Stimulated activated CD4-positive, alpha-beta T cell treated with anti-CD3 and anti-CD28 coated beads, Interleukin-15, amount 100 ng/mL, for 24 hours (primary cell): ENCODE measurements at regions not wholly inside any gene's neighbourhood (a gene's known extent, or its start where the extent isn't known, plus 50 kb on each side); places are given as distances from the start of the nearest gene placed in this dataset.
"Not testable (repeated sequence)": the region's sequence is repeated elsewhere in the genome, so short reads cannot be mapped to it uniquely, and the experiment has no call there.

Source experiments
- DNase-seq: peaks from one replicate; pipeline ENCODE4 v3.0.0-alpha.2; 2020

DNA sequence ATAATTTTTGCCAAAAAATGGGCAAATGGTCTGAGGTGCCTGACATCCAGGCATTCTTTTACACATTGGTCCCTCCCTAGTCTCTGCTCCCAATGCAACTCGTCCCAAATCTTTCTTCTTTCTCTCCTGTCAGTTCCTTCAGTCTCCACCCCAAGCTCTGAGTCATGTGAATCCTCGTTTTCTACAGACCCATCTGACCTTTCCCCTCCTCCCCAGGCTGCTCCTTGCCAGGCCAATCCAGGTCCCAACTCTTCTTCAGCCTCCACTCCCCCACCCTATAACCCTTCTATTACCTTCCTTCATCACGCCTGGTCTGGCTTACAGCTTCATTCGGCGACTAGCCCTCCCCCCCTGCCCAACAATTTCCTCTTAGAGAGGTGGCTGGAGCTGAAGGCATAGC lies 55.3 kb downstream of the BBS10 start:
- not testable (repeated sequence) for DNase-seq

DNA sequence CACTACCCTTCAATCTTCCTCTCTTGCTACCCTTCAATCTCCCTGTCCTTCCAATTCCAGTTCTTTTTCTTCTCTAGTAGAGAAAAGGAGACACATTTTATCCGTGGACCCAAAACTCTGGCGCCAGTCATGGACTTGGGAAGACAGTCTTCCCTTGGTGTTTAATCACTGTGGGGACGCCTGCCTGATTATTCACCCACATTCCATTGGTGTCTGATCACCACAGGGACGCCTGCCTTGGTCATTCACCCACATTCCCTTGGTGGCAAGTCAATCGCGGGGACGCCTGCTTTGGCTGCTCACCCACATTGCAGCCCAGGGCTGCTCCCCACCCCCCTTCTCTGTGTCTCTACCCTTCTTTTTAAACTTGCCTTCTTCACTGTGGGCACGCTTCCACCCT lies 55.9 kb downstream of the BBS10 start:
- not testable (repeated sequence) for DNase-seq

DNA sequence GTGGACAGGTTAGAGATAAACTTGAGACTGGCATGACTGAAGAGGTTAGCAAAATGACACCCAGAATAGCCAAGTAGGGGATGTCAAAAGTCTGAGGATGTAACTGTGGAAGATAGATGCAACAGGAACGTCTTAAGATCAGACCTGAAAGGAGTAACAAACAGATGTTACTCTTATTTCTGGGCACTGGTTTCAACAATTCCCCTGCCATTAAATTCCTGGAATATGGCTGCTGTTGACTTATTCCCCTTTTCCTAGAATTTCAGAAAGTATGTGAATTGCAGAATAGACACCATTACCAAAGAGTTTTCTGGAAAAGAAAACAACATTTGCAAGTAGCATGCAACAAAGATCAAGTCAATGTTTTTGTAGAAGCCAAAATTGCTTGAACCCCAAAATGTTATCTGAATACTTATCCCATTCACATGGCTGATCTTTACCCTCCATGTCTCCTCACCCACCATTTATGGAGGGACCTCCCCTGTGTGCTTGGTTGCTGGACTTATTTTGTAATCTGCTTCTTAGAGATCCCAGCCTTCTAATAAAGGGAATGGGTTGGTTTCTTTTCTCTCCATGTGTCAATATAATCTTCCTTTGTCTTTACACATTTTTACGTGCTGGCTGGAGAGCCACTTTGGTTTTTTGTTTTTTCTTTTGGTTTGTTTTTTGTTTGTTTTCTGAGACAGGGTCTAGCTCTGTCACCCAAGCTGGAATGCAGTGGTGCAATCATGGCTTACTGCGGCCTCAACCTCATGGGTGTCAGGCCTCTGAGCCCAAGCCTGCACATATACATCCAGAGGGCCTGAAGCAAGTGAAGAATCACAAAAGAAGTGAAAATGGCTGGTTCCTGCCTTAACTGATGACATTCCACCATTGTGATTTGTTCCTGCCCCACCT lies 57.0 kb downstream of the BBS10 start:
- DNase-seq: no peak

DNA sequence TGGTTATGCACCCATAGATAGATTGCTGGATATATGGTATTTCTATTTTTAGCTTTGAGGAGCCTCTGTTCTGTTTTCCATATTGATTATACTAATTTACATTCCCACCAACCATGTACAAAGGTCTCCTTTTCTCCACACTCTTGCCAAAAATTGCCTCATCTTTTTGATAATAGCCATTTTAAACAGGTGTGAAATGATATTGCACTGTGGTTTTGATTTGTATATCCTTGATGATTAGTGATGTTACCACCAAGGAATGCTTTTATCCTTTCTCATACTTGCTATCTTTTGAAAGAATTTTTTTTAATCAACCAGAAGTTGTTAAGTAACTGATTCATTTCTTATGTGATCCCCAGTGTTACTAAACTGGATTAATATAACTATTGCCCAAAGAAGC lies 60.0 kb downstream of the BBS10 start:
- DNase-seq: no peak

DNA sequence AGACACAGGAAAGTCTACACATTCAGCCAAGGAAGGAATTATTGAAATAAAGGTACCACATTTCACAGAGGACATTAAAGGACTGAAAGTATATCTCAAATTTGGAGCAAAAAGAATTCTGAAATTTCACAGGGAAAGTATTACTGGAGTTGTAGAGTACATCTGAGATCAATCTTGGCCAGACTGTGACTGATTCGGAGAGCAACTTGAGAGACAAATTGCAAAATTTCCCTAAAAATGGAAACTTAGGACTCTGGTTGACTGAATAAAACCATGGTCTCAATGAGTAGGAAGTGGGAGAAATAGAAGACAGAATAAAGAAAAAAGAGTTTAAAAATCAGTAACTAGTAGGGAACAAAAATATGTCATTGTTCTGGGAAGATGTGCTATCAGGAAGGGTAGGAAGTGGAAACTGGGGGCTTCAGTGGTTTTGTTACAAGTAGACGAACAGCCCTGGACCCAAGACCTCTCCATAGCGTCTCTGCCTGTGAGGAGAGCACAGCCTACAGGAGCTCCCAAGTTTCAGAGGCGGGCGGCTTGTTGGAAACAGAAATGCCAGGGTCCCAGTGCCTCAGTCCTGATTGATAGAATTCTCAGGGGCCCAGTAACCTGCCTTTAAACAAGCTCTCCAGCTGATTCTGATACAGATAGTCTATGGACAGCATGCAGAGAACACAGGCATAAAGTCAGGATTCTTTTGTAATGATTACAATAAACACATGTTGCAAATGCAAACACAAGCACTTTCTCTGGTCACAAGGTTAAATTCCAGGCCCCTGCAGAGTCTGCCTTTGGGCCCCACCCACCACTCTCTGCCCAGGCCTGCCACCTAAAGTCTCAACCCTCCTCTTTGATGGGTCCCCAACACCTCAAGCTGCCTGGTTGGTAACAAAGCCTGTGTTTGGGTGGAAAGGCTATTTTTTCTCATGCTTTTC lies 63.1 kb downstream of the BBS10 start:
- no peak for DNase-seq

DNA sequence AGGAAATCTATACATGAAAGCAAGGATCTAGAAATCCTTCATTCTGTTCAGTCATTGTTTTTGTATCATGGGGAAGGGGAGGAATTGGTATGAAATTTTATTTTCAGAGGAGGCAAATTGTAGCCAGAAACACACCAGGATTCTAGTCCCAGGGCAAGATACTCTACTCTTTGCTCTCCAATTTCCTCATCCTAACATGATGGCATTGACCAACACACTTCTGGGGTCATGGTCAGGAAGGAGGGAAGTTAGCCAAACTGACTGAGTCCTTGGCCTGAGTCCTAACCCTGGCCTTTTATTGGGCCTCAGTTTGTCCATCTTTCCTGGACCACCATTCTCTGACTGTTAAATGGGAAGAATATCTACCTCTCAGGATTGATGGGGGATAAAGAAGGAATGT lies 65.5 kb downstream of the BBS10 start:
- DNase-seq: no peak

DNA sequence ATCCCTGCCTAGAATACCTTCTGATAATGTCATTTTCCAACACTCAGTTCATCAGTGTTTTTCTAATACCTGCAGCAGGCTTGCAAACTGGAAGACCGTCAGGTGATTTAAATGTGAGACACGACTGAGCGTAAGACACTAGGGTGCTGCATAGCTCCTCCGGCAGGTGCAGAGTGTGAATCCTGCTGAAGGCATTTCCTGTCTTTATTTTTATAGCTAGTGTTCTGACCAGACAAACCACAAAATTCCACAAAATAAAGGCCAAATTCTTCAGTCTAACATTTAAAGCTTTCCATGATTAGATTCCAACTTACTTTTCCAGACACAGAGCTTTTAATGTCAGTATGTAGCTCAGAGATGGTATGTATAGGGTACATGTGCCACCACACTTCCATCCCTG lies 70.7 kb downstream of the BBS10 start:
- DNase-seq: no peak

DNA sequence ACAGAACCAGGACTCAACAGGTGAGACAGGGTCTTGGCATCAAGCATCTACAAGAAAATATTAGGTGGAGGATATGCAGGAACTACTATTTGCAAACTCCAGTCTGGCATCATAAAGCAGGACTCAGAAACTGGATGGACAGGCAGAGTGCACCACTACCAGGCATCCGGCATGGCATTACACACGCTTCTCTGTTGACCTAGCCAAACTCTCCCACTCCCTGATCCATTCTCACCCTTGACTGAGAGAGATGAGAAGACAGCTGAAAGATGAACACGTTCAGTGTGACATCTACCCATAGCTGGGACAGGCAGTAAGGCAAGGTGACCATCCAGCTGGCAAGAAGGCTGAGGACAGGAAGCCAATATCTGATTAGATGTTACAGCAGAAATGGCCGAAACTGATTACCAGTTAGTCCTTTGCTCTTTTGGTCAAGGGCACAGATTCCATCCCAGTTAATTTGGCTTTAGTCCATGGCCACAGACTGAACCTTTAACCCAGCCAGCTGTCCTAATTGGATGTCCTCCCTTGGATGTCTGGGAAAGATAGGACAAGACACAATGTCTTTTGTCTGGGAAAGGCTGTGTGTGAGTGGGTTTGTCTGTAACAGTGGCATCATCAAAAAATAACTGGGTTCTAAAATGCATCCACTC lies 71.6 kb downstream of the BBS10 start:
- DNase-seq: no peak

DNA sequence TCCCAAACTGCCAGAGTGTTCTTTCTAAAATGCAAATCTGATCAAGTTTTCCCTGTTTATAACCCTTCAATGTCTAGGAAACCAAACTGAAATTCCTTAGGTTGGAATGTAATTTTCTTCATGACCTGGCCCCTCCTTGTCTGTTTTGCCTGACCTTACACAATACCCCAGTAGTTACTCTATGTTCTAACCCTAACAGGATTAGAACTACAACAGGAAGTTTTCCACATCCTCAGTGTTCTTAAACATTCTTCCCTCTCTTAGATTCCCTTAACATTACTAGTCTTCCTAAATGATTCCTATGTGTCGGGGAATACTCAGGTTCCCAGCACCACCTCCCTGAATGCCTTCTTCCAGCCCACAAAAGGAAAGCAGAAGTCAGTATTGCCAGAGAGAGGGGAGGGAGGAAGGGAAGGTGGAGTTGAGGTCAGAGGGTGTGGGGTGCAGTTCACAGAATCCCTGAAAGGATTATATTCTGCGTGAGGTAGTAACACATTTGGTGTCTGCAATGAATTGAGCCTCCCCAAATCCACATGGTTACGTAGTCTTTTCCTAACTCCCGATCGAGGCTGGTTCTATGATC lies 72.6 kb downstream of the BBS10 start:
- DNase-seq: no peak

DNA sequence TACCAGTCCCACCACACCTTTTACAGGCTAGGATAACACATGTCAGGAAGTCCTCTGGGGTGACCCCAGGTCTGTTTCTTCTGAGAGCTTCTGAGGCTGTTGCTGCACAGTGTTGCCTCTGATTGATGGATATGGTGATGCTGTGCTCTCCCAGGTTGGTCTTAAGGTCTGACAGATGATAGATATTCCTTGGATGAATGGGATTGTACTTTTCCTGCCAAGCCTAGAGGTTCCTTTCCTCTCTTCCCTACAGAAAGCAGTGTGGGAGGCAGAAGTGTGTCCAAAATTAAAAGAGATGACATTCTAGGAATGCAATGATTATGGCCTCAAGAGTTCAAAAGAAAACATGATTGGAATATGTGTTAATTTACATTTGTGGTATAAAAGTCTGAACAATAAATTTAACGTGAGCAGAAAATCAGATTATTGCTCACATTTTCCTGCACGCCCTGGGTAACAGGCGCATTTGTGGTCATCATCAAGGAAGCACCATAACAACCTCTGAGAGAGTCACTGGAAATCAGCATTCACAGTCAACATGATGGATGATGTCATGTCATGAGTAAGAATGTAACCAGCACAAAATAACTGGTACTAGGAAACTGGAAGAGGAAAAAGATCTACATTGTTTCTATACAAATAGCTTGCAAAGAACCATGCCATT lies 73.7 kb downstream of the BBS10 start:
- DNase-seq: peak; percentile 58

DNA sequence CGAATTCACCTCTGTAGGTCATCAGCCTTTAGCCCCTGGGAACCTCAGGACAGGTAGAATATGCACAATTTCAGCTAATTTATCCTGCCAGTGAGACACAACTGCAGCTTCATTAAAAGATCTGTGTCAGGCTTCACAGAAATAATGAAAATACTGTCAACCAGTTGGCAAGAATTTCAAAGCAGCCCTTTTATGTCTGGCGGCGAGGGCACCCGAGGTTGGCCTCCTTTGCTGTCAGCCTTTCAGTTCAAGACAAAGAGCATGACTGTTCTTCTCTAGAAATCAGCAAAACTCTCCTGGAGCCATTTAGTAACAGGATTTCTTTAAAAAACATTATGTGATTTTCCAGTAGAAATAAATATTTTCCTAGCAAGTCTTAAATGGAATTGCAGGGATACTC lies 75.9 kb downstream of the BBS10 start:
- DNase-seq: no peak

DNA sequence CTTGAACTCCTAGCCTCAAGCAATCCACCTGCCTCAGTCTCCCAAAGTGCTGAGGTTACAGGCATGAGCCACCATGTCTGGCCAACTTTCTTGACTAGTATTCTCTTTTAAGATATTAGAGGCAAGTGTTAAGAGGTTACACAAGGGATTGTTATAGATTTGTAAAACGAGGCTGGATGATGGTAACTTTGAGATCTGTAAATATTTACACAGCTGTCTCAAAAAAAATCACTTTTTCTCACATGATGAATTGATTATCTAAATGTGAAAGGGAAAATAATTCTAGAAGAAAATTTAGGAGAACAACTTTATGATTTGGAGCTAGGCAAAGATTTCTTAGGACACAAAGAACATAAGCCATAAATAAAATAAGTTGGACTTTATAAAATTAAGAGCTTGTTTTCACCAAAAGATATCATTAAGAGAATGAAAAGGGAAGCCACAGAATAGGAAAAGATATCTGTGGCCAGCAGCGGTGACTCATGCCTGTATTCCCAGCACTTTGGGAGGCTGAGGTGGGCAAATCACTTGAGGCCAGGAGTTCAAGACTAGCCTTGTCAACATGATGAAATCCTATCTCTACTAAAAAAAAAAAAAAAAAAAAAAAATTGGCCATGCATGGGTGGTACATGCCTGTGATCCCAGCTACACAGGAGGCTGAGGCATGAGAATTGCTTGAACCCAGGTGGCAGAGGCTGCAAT lies 77.4 kb downstream of the BBS10 start:
- DNase-seq: no peak

DNA sequence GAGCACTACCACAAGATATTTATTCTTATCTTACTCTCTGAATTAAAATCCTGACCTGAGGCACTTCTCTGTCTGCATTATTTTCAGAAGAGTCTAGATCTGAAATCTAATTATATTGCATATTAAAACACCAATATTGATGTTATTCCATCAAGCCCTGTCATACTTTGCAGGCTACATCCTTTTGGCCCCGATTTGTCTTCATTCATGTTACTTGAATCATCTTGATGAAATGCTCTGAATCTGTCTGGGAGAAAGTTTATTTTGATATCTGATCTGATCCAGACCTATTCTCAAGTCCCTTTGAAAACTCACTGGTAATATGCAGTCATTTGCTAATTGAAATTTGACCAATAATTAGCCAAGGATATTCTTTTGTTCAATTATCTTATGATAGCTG lies 79.9 kb downstream of the BBS10 start:
- no peak for DNase-seq

DNA sequence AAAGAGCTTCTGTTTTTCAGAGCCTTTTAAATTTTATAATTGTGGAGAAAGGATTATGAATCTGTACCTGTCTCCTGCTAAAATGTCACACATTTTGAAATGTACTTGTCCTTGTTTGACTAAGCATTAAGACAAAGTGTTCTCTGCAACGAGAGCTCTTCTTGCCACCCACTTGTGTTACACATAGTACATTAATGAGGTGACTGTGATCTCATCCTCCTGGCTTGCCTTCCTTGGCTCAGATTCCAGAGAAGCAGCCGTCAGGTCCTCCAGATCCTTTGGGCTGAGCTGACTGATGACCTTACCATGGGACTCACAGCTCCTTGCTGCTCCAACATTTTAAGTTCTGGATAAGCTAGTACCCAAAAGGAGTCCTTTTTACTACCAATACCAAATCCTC lies 81.4 kb downstream of the BBS10 start:
- no peak for DNase-seq

DNA sequence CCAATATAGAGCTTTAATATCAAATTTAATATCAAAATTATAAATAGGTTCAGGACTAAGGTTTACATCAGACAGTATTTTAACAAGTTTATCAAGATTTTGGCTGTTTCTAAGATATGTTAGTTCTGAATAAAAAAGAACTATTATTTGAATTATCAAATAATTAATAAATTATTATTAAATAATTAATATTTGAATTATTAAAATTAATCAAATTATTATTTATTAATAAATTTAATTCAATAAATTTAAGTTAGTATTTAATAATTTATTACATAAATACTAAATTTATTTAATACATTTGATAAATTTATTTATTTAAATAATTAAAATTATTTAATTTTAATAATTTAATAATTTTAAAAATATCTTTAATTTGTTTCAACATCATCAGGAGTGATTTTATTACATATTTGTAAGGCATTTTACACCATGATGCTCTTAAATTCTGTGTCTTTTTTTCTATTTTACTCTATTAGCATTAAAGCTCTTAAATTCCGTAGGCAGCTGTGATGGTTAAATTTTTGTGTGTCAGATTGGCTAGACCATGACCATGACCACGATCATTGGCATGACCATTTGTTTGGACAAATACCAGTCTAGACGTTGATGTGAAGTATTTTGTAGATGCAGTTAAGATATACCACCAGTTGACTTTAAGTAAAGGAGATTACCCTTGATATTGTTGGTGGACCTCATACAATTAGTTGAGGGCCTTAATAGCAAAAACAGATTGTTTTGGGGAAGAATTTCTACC lies 82.6 kb downstream of the BBS10 start:
- DNase-seq: no peak

DNA sequence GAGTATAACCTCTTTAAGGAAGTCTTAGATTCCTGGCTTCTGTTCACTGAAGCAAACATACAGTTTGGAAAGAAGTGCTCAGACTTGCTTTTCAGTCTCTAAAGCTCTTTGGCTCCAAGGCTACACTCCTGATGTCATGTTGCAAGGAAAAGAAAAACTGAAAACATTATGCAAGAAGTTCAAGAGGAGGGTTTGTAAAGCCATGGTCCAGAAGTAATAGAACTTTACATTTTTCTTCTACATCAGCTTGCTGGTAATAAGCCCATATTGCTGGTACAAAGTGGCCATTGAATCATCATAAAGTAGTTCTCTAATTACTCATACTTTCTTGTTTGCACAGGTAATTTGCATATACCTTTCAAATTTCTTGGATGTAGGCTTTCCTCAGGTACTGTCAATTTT lies 83.6 kb downstream of the BBS10 start:
- no peak for DNase-seq

DNA sequence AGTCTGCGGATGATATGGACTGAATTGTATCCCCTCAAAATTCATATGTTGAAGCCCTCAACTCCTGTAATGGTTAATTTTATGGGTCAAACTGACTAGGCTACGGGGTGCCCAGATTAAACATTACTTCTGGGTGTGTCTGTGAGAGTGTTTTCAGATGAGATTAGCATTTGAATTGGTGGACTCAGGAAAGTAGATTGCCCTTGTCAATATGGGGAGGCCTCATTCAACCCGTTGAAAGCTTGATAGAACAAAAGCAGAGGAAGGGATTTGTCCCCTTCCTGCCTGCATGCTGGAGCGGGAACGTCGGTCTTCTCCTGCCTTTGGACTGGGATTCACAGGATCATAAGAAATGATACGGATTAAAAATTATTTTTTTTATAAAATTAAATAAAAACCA lies 84.5 kb downstream of the BBS10 start:
- no peak for DNase-seq

DNA sequence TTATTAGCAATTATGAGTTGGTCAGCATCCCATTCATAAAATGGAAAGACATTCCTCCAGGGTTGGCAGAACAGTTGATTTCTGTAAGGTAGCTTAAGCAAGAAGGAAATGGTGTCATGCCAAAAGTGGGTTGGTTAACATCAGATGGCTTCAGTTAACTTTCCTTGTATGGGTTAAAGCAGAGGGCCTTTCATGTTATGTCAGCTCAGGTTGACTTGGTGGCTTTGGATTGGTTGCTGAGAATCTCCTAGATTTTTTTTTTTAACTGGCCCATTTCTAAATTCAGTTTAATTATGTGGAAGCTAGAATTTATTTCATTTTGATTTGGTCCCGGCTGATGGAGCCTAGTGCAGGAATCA lies 87.8 kb downstream of the BBS10 start:
- no peak for DNase-seq

DNA sequence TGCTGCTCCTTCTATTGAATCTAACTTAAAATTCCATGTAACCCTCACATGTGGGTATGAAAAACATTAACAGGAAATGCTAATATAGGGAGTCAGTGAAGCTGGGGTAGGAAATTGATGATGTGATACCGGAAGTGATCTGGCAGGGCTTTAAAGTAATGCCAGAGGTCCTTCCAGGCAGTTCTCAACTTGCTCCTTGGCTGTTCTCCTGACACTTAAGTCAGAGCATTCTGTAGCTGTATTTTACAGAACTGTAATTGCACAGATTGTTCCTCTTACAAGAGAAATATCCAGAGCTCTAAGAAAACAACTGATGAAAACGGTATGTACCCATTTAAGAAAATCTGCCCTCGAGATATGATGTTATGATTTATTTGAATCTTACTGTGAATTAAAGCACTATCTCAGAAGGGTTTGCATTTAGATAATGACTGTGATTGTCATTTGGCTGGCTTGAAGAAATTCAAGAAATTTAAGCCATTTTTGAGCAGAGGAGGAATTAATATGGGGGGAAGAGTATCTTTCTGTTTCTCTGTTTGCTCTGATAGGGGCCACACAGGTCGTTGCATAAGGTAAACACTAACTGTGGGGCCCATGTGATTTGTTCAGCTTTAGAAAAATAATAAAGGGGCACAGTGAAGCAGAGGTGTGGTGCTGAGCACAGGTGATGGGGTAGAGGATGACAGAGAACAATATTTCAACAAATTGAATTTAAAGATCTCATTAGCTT lies 88.4 kb downstream of the BBS10 start:
- no peak for DNase-seq

DNA sequence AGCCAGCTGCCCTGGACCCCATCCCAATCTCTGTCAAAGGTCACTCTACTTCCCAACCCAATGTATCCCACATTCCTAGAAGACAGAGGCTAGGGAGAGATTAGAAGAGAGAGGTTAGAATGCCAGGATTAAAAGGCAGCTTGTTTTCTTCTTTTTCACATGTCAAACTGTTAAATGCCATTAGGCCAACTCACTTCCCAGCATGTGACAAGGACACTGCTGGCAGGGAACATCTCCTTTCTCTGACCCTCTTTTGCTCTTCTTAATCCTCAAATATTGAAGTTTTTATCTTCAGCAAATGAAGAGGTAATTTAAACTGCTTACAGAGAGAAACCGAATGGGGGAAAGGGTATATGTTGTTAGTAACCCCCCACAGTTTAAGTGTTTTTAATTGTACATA lies 89.1 kb downstream of the BBS10 start:
- no peak for DNase-seq
